ENCODE measurements at regions not wholly inside any gene's neighbourhood (a gene's known extent, or its start where the extent isn't known, plus 50 kb on each side); places are given as distances from the start of the nearest gene placed in this dataset.

- DNase-seq = no peak
- H3K9me3 ChIP-seq = no peaks in the 10 kb centered on the region
- H3K4me1 ChIP-seq = no peaks in the 10 kb centered on the region
- intact Hi-C loops (cut with DNase I; ENCODE audit: low total_unique reads) = no loop called here
- H3K27me3 ChIP-seq (replicated peaks in 1 of 7) = peaks cover 0 to 50% (median 8%) of the 10 kb centered on the region in 7 donors
- TF ChIP-seq POLR2A (IDR thresholded peaks at IDR 0.05) (no peak), CTCF (IDR thresholded peaks at IDR 0.05 in 8 of 11, conservative IDR thresholded peaks at IDR 0.05 in 3 of 11) (no peak), POLR2AphosphoS5 (IDR thresholded peaks at IDR 0.05) (no peak)
- H3K4me3 ChIP-seq = no peak overlapping the region
- 80 to 86% (median 84%) methylated on average over 13 of the region's 13 CpGs for WGBS, 5 donors
- no peaks in the 10 kb centered on the region for H3K36me3 ChIP-seq
- no peak overlapping the region for H3K27ac ChIP-seq
Observed at GRCh38 chr12:125249066-125249824, 184.0 kb downstream of the AACS start.

DNA sequence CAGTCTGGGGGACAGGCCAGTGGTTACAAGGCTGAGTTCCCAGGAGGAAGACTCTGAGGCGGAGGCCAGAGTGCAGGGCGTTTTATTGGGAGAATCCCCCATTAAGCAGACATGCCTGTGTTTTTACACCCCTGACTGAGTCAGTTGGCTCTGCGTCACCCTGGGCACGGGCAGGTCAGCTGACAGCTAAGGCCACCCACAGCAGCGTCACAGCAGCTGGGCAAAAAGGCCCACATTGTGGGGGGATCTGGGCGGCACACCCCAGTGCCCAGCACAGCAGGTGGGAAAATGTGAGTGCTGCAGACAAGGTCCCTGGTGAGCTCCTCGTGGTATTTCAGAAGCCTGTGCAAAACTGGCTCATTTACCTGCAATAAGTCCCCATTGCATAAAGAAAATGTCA is 184.7 kb downstream of the AACS start:
- no peak for TF ChIP-seq CTCF (IDR thresholded peaks at IDR 0.05 in 8 of 11, conservative IDR thresholded peaks at IDR 0.05 in 3 of 11)
- no peak for TF ChIP-seq POLR2A (IDR thresholded peaks at IDR 0.05)
- TF ChIP-seq POLR2AphosphoS5 (IDR thresholded peaks at IDR 0.05) = no peak
- H3K27me3 ChIP-seq (replicated peaks in 1 of 7) = peaks cover 0 to 43% (median 8%) of the 10 kb centered on the region in 7 donors
- intact Hi-C loops (cut with DNase I; ENCODE audit: low total_unique reads) = no loop called here
- no peak overlapping the region for H3K4me3 ChIP-seq
- WGBS, 5 donors = 75 to 85% (median 79%) methylated on average over 7 of the region's 7 CpGs
- H3K27ac ChIP-seq = no peak overlapping the region
- no peaks in the 10 kb centered on the region for H3K36me3 ChIP-seq
- H3K4me1 ChIP-seq = no peaks in the 10 kb centered on the region
- no peak for DNase-seq
- H3K9me3 ChIP-seq = no peaks in the 10 kb centered on the region

DNA sequence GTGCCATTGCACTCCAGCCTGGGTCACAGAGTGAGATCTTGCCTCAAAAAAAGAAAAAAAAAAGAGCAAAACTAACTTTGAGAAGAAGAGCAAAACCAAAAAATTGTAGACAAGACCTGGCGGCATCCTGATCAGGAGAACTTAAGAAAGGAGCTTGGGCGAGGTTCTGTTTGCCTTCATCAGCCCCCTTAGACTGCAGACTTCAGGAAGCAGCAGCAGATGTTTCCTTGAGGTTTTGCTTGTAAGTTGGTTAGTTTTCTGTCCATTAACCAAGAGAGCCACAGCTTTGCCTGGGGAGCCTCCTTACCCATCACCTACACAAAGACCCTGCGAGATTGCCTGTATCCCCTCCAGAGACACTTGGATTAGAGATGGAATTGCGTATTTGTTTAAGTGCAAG is 189.0 kb downstream of the AACS start:
- no peak for DNase-seq
- intact Hi-C loops (cut with DNase I; ENCODE audit: low total_unique reads) = no loop called here
- H3K27me3 ChIP-seq (replicated peaks in 1 of 7) = peaks cover 0 to 11% (median 0%) of the 10 kb centered on the region in 7 donors
- peaks cover 0 to 10% (median 0%) of the 10 kb centered on the region in 8 donors for H3K9me3 ChIP-seq
- 37 to 42% (median 39%) methylated on average over 4 of the region's 4 CpGs for WGBS, 5 donors
- TF ChIP-seq POLR2A (IDR thresholded peaks at IDR 0.05) (no peak), CTCF (IDR thresholded peaks at IDR 0.05 in 8 of 11, conservative IDR thresholded peaks at IDR 0.05 in 3 of 11) (no peak), POLR2AphosphoS5 (IDR thresholded peaks at IDR 0.05) (no peak)
- no peaks in the 10 kb centered on the region for H3K4me1 ChIP-seq
- no peak overlapping the region for H3K27ac ChIP-seq
- H3K36me3 ChIP-seq = no peaks in the 10 kb centered on the region
- no peak overlapping the region for H3K4me3 ChIP-seq

- intact Hi-C loops (cut with DNase I; ENCODE audit: low total_unique reads) = no loop called here
- DNase-seq = no peak
- no peak overlapping the region for H3K4me3 ChIP-seq
Observed at GRCh38 chr12:125254856-125255255, 189.6 kb downstream of the AACS start.

More at GRCh38 chr12:125254856-125255255, 189.6 kb downstream of the AACS start:
- WGBS, 5 donors = 56 to 65% (median 60%) methylated on average over 11 of the region's 11 CpGs
- Histone ChIP-seq H3K36me3 (no peaks in the 10 kb centered on the region), H3K27me3 (replicated peaks in 1 of 7) (peaks cover 0 to 9% (median 0%) of the 10 kb centered on the region in 7 donors), H3K27ac (no peak overlapping the region), H3K4me1 (no peaks in the 10 kb centered on the region), H3K9me3 (peaks cover 0 to 10% (median 0%) of the 10 kb centered on the region in 8 donors)
- no peak for TF ChIP-seq CTCF (IDR thresholded peaks at IDR 0.05 in 8 of 11, conservative IDR thresholded peaks at IDR 0.05 in 3 of 11)
- TF ChIP-seq POLR2A (IDR thresholded peaks at IDR 0.05) = no peak
- no peak for TF ChIP-seq POLR2AphosphoS5 (IDR thresholded peaks at IDR 0.05)
